Left lung (tissue), 4 donors: ENCODE measurements at regions not wholly inside any gene's neighbourhood (a gene's known extent, or its start where the extent isn't known, plus 50 kb on each side); places are given as distances from the start of the nearest gene placed in this dataset.
"Not testable (repeated sequence)": the region's sequence is repeated elsewhere in the genome, so short reads cannot be mapped to it uniquely, and the experiment has no call there.

Experiments used
- ATAC-seq: fragments of 200-7000 bp; cut with Tn5 transposase; one replicate; pipeline ENCODE4 v1.9.1; 2020; ENCODE audit warnings: moderate library complexity
- DNase-seq, 4 donors: peaks; one replicate each; pipeline ENCODE4 v3.0.0-alpha.2; 2013 to 2020
- H3K27ac ChIP-seq, 2 donors: fragments of 200-600 bp; sonication (generic) in 1 of 2; one replicate each; pipeline versions ENCODE4 v1.5.0 to v1.8.0; 2020 to 2021
- H3K27me3 ChIP-seq, 2 donors: fragments of 200-600 bp; sonication (generic) in 1 of 2; one replicate each; pipeline versions ENCODE4 v1.5.0 to v1.8.0; 2020 to 2021
- H3K36me3 ChIP-seq, 2 donors: fragments of 200-600 bp; sonication (generic) in 1 of 2; one replicate each; pipeline versions ENCODE4 v1.5.0 to v1.8.0; 2020 to 2021
- H3K4me1 ChIP-seq, 2 donors: fragments of 200-600 bp; one replicate each; pipeline ENCODE4 v1.8.0; 2021
- H3K4me3 ChIP-seq, 2 donors: fragments of 200-600 bp; sonication (generic) in 1 of 2; one replicate each; pipeline versions ENCODE4 v1.5.0 to v1.8.0; 2020 to 2021; ENCODE audit warnings: mild to moderate bottlenecking in 1 of 2
- H3K9me3 ChIP-seq, 2 donors: fragments of 200-600 bp; sonication (generic) in 1 of 2; one replicate each; pipeline versions ENCODE4 v1.5.0 to v1.8.0; 2020 to 2021
- intact Hi-C, 2 donors: fragments of 100-400 bp; cut with DNase I; formaldehyde crosslinking; loops; one replicate each; pipeline versions ENCODE4 v1.11.2 to v1.14.2; 2022
- microRNA-seq, 2 donors: library from miRNA; unstranded; fragments of <30 nt; microRNA quantifications; one replicate each; pipeline ENCODE4, GENCODE V29; 2019
- donor health status: DM: no; HTN: yes; CAD: no.
- donor health status: DM: no; HTN: no; CAD: no.

DNA sequence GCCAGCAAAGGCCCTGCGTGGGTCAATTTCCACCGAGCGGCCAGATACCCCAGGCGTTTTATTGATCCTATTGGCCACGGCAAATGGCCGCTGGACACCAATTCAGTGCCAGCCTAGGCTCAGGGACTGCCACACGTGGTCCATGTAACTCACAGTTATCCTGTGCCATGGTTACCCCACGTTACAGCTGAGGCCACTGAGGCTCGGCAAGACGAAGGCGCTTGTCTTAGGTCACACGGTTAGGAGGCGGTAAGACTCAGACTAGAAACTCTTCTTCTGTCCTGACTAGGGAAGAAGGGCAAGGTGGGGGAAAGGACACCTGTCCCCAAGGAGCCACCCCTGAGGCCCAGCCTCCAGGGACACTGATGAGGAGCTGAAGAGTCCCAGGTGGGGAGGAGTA is 381.1 kb upstream of the ZNF722 start:
- DNase-seq, H3K4me3 ChIP-seq, H3K9me3 ChIP-seq, H3K36me3 ChIP-seq, intact Hi-C loops, H3K27ac ChIP-seq, H3K4me1 ChIP-seq, H3K27me3 ChIP-seq, ATAC-seq: not testable (repeated sequence)

GRCh38 chr7:63620169-63620735 is 378.4 kb upstream of the ZNF722 start:
- ATAC-seq, H3K4me1 ChIP-seq, H3K36me3 ChIP-seq, H3K9me3 ChIP-seq, H3K4me3 ChIP-seq, H3K27me3 ChIP-seq, H3K27ac ChIP-seq, intact Hi-C loops: not testable (repeated sequence)
- peak in 1 of 4 donors; percentile 65 for DNase-seq

DNA sequence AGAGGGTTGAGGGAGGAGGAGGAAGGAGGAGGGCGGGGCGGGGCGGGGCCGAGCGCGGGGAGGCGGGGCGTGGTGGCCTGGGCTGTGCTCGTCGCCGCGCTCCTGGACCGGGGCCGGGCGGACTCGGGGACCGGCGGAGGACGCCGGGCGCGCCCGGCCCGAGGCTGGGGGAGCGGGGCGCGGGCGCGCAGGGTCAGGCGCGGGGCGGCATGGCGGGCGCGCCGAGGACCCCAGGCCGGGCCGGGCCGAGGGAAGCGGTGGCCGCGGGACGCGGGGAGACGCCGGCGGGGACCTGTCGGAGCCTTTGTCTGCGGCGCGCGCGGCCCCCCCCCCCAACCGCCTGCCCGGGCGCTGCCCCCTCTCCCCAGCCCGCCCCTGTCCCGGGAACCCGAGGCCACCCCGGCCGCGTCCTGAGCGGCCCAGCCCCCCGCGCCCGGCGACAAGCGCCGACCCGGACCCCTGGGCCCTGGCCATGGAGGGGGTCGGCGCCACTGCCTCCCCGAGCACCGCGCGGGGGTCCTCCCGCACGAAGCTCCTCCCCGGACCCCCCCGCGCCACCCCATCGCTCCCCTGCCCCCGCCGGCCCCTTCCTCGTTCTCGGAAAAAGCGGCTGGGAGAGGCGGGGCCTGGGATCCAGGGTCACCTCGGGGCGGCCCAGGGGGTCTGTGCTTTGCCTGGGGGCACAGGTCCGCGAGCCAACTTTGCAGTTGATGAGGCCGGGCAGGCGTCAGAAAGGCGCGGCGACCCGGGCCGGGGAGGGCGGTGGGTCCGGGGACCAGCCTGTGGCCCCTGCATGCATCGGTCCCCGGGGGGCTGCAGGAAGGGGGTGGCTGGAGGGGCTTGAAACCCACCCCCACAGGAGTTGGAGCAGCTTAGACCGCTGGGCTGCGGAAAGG is 370.8 kb upstream of the ZNF722 start:
- H3K4me3 ChIP-seq, H3K4me1 ChIP-seq, H3K36me3 ChIP-seq, intact Hi-C loops, H3K27ac ChIP-seq, H3K9me3 ChIP-seq, H3K27me3 ChIP-seq, ATAC-seq: not testable (repeated sequence)
- peak in 1 of 4 donors; percentile 58 for DNase-seq

DNA sequence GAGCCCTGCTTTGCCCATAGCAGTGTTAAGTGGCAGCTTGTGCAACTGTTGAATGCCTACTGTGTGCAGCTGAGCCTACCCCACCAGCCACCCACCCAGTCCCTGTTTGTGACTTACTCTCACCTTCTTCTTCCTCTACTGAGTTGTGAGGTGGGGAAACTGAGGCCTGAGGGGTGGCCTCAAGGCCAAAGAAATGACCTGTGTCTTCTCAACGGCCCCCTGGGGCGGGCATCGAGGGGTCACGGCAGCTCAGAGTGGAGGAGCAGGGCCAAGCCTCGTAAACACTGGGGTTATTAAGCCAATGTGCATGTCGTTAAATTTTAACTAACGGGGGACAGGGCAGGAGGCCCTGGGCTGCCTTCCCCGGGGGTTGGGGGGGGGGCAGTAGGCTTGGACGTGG is 369.6 kb upstream of the ZNF722 start:
- H3K27ac ChIP-seq, H3K9me3 ChIP-seq, ATAC-seq, H3K4me1 ChIP-seq, H3K4me3 ChIP-seq, H3K27me3 ChIP-seq, H3K36me3 ChIP-seq, intact Hi-C loops: not testable (repeated sequence)
- DNase-seq = peak in 1 of 4 donors; percentile 57

- H3K4me1 ChIP-seq, H3K27me3 ChIP-seq, intact Hi-C loops, H3K36me3 ChIP-seq, H3K27ac ChIP-seq, H3K4me3 ChIP-seq, H3K9me3 ChIP-seq, DNase-seq, ATAC-seq: not testable (repeated sequence)
These were observed 362.1 kb upstream of the ZNF722 start for GRCh38 chr7:63636585-63636984.

DNA sequence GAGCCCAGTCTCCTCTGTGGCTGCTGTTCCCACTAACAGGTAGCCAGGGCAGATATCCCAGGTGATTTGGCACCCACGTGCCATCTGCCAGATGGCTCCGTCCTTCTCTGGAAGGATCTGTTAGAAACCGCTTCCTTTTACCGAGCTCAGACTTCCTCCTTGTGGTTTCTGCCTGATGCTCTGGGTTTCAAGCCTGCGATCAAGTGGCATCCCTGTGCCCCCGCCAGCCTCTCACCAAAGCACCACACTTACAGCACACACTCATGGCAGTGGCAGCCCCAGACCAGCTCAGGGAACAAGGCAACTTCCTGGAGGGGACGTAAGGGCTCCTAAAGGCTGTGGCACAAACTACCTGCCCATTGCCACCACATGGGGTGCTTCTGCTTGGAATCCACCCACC is 333.1 kb upstream of the ZNF722 start:
- H3K4me3 ChIP-seq, H3K36me3 ChIP-seq, ATAC-seq, H3K4me1 ChIP-seq, H3K27me3 ChIP-seq, H3K27ac ChIP-seq, intact Hi-C loops, H3K9me3 ChIP-seq, DNase-seq: not testable (repeated sequence)

- H3K27me3 ChIP-seq, H3K4me1 ChIP-seq, DNase-seq, H3K9me3 ChIP-seq, H3K27ac ChIP-seq, H3K36me3 ChIP-seq, intact Hi-C loops, H3K4me3 ChIP-seq, ATAC-seq: not testable (repeated sequence)
These were observed 307.2 kb upstream of the ZNF722 start for GRCh38 chr7:63691408-63691807.

GRCh38 chr7:63694296-63694695 is 304.4 kb upstream of the ZNF722 start:
- intact Hi-C loops, H3K4me3 ChIP-seq, H3K9me3 ChIP-seq, H3K36me3 ChIP-seq, H3K27ac ChIP-seq, H3K4me1 ChIP-seq, ATAC-seq, H3K27me3 ChIP-seq, DNase-seq: not testable (repeated sequence)

Small RNAs in the stretch of these regions (microRNA-seq; reads per million reads assigned to microRNA genes)
- gene MIR4283-2 = 0 reads per million in 2 donors
